PC-3 (cell line): ENCODE measurements at regions not wholly inside any gene's neighbourhood (a gene's known extent, or its start where the extent isn't known, plus 50 kb on each side); places are given as distances from the start of the nearest gene placed in this dataset.
"Not testable (repeated sequence)": the region's sequence is repeated elsewhere in the genome, so short reads cannot be mapped to it uniquely, and the experiment has no call there.

Source experiments
- ATAC-seq: fragments of 200-7000 bp; cut with Tn5 transposase; 2 replicates; pipeline ENCODE4 v1.9.1; 2020; ENCODE audit warnings: mild to moderate bottlenecking, moderate library complexity
- BruUV-seq: library from RNA; stranded (reverse); fragments of 400-500 nt; replicated peaks from 2 replicates; lab custom pipeline; 2021; lab: Mats Ljungman, UMichigan
- CTCF ChIA-PET: fragments of 300-600 bp; sonication (Branson Sonifier 250); formaldehyde crosslinking; loops from one replicate; lab custom pipeline; 2022; ENCODE audit warnings: antibody characterized with exemption; lab: Charles Lee
- POLR2A ChIA-PET: fragments of 300-600 bp; sonication (Branson Sonifier 250); formaldehyde crosslinking; loops from one replicate; lab custom pipeline; 2022; ENCODE audit warnings: antibody characterized with exemption; ENCODE audit not compliant: unreplicated experiment; lab: Charles Lee
- DNase-seq: peaks from one replicate; pipeline ENCODE4 v3.0.0-alpha.2; 2015
- H2AFZ ChIP-seq: fragments of 300-600 bp; sonication (generic); 2 replicates; pipeline ENCODE4 v1.6.0; 2016; ENCODE audit warnings: antibody characterized with exemption, low read length
- H3F3A ChIP-seq: fragments of 300-600 bp; sonication (generic); one replicate; pipeline ENCODE4 v1.6.0; 2017; ENCODE audit warnings: antibody characterized with exemption, low read length, control low read depth, mild to moderate bottlenecking; ENCODE audit not compliant: unreplicated experiment
- H3K27ac ChIP-seq: fragments of 300-600 bp; sonication (generic); 2 replicates; pipeline ENCODE4 v1.5.1; 2016; ENCODE audit warnings: mild to moderate bottlenecking, low read length
- H3K27me3 ChIP-seq: fragments of 300-600 bp; sonication (generic); 2 replicates; pipeline ENCODE4 v1.6.1; 2016; ENCODE audit warnings: low read length, mixed read lengths
- H3K36me3 ChIP-seq: fragments of 300-600 bp; sonication (generic); 2 replicates; pipeline ENCODE4 v1.6.1; 2016; ENCODE audit warnings: low read depth, mixed run types, low read length, mixed read lengths
- H3K4me1 ChIP-seq: fragments of 300-600 bp; sonication (generic); 2 replicates; pipeline ENCODE4 v1.5.1; 2016; ENCODE audit warnings: low read length; ENCODE audit not compliant: insufficient read depth
- H3K4me2 ChIP-seq: fragments of 300-600 bp; sonication (generic); 2 replicates; pipeline ENCODE4 v1.6.0; 2016; ENCODE audit warnings: low read length
- H3K4me3 ChIP-seq: fragments of 300-600 bp; sonication (generic); 2 replicates; pipeline ENCODE4 v1.5.1; 2016; ENCODE audit warnings: mild to moderate bottlenecking, low read length, mixed read lengths
- H3K79me2 ChIP-seq: fragments of 300-600 bp; sonication (generic); 2 replicates; pipeline ENCODE4 v1.6.1; 2017; ENCODE audit warnings: low read length, mixed read lengths
- H3K9ac ChIP-seq: fragments of 300-600 bp; sonication (generic); 2 replicates; pipeline ENCODE4 v1.6.0; 2016; ENCODE audit warnings: mild to moderate bottlenecking, low read length
- H3K9me2 ChIP-seq: fragments of 300-600 bp; sonication (generic); replicated peaks from 2 replicates; pipeline ENCODE4 v1.6.1; 2016; ENCODE audit warnings: mixed run types, low read length, mixed read lengths
- H3K9me3 ChIP-seq: fragments of 300-600 bp; sonication (generic); 2 replicates; pipeline ENCODE4 v1.6.1; 2016; ENCODE audit warnings: low read length, mixed read lengths
- H4K20me1 ChIP-seq: fragments of 300-600 bp; sonication (generic); 2 replicates; pipeline ENCODE4 v1.6.1; 2016; ENCODE audit warnings: low read length, mixed read lengths
- CTCF ChIP-seq: fragments of 300-600 bp; sonication (generic); conservative IDR thresholded peaks from 2 replicates; pipeline ENCODE4 v1.5.1; 2017; ENCODE audit warnings: antibody characterized with exemption, low read depth, mild to moderate bottlenecking, low read length
- EZH2 ChIP-seq: fragments of 300-600 bp; sonication (generic); IDR thresholded peaks from one replicate; pipeline ENCODE4 v1.6.1; 2017; ENCODE audit warnings: antibody characterized with exemption, mild to moderate bottlenecking, low read length; ENCODE audit not compliant: unreplicated experiment
- EZH2phosphoT487 ChIP-seq: fragments of 300-600 bp; sonication (generic); IDR thresholded peaks from 2 replicates; pipeline ENCODE4 v1.6.1; 2018; ENCODE audit warnings: mild to moderate bottlenecking, antibody characterized with exemption, low read length, borderline replicate concordance
- intact Hi-C: fragments of 100-400 bp; cut with micrococcal nuclease; formaldehyde crosslinking; loops from 2 replicates; pipeline ENCODE4 v1.9.0; 2023

- no TSS peak for BruUV-seq
- Histone ChIP-seq H3K9ac (no peak overlapping the region), H3K27ac (no peak overlapping the region), H3K4me1 (no peaks in the 10 kb centered on the region), H3K27me3 (no peaks in the 10 kb centered on the region), H3F3A (no peaks in the 10 kb centered on the region), H3K9me3 (no peaks in the 10 kb centered on the region), H3K36me3 (no peaks in the 10 kb centered on the region), H3K4me2 (no peak overlapping the region), H4K20me1 (no peaks in the 10 kb centered on the region), H3K4me3 (no peak overlapping the region), H3K9me2 (no peaks in the 10 kb centered on the region), H3K79me2 (no peaks in the 10 kb centered on the region), H2AFZ (no peak overlapping the region)
- ATAC-seq (no peak), DNase-seq (no peak)
- POLR2A ChIA-PET: no interaction called here
- CTCF ChIA-PET: no interaction called here
- intact Hi-C loops: no loop called here
- no peak for TF ChIP-seq EZH2phosphoT487
Measured at GRCh38 chrX:84796321-84796720, 207.4 kb upstream of the APOOL start.

DNA sequence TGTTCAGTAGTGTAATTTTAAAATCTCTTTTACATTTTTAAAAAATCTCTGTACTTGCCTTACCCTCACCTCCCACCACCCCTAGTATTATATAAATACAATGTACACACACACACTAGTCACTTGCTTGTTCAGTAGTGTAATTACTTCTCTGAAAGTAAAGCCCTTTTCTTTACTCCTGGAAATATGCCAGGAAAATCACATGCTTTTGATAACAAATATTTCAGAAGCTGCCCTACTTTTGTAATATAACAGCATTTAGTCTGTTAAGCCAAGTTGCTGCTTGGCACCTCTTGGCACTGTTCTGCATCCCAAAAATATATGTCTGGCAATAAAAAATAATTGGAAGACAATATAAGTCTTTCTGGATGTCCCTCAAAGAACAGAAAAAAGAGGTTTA is 172.8 kb upstream of the APOOL start:
- intact Hi-C loops: no loop called here
- no peak for TF ChIP-seq EZH2
- no peak for TF ChIP-seq CTCF
- Histone ChIP-seq H3K27ac (no peak overlapping the region), H2AFZ (no peak overlapping the region), H3K27me3 (no peaks in the 10 kb centered on the region), H3K79me2 (no peaks in the 10 kb centered on the region), H3K4me2 (no peak overlapping the region), H3F3A (no peaks in the 10 kb centered on the region), H3K9me3 (no peaks in the 10 kb centered on the region), H4K20me1 (no peaks in the 10 kb centered on the region), H3K36me3 (no peaks in the 10 kb centered on the region), H3K4me1 (no peaks in the 10 kb centered on the region), H3K4me3 (no peak overlapping the region), H3K9ac (no peak overlapping the region), H3K9me2 (no peaks in the 10 kb centered on the region)
- CTCF ChIA-PET: no interaction called here
- ATAC-seq (no peak), DNase-seq (no peak)
- BruUV-seq: no TSS peak
- POLR2A ChIA-PET: no interaction called here

DNA sequence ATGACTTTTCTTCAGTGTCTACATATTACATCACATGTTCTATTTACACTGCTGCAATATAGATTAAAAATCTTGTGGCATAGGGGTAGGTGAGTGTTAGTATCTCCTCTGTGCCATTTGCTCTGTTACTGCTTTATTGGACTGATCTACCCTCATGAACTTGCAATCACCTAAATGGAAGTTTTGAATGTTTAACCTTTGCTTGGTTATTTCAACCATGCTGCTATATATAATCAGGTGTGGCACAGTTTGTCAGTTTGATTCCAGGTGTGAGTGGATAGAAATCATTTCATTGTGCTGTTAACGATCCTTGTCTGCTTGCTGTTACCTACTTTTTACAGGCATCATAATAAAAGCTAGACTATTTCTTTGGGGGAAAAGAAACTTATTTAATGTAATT is 157.1 kb upstream of the APOOL start:
- H3K9me3 ChIP-seq, H3K4me1 ChIP-seq, ATAC-seq, H3K36me3 ChIP-seq, POLR2A ChIA-PET, H3K4me2 ChIP-seq, H3K4me3 ChIP-seq, H3F3A ChIP-seq, H2AFZ ChIP-seq, H3K27ac ChIP-seq, DNase-seq, H3K79me2 ChIP-seq, intact Hi-C loops, H4K20me1 ChIP-seq, CTCF ChIA-PET, H3K27me3 ChIP-seq, BruUV-seq, H3K9ac ChIP-seq, H3K9me2 ChIP-seq: not testable (repeated sequence)

- H3K79me2 ChIP-seq, H3K4me2 ChIP-seq, H3K27me3 ChIP-seq, H3K9me3 ChIP-seq, BruUV-seq, H3K4me1 ChIP-seq, ATAC-seq, POLR2A ChIA-PET, H3K9ac ChIP-seq, H2AFZ ChIP-seq, CTCF ChIA-PET, intact Hi-C loops, DNase-seq, H3K36me3 ChIP-seq, H3K27ac ChIP-seq, H3F3A ChIP-seq, H3K9me2 ChIP-seq, H3K4me3 ChIP-seq, H4K20me1 ChIP-seq: not testable (repeated sequence)
Measured at GRCh38 chrX:84851183-84851582, 152.5 kb upstream of the APOOL start.

- H3K4me2 ChIP-seq, H3K27me3 ChIP-seq, H3K27ac ChIP-seq, H3K9me2 ChIP-seq, H3K79me2 ChIP-seq, ATAC-seq, DNase-seq, H3K9me3 ChIP-seq, BruUV-seq, POLR2A ChIA-PET, H3K9ac ChIP-seq, H3K4me1 ChIP-seq, CTCF ChIA-PET, H3K36me3 ChIP-seq, H3F3A ChIP-seq, H2AFZ ChIP-seq, intact Hi-C loops, H3K4me3 ChIP-seq, H4K20me1 ChIP-seq: not testable (repeated sequence)
Measured at GRCh38 chrX:84856791-84857190, 146.9 kb upstream of the APOOL start.

DNA sequence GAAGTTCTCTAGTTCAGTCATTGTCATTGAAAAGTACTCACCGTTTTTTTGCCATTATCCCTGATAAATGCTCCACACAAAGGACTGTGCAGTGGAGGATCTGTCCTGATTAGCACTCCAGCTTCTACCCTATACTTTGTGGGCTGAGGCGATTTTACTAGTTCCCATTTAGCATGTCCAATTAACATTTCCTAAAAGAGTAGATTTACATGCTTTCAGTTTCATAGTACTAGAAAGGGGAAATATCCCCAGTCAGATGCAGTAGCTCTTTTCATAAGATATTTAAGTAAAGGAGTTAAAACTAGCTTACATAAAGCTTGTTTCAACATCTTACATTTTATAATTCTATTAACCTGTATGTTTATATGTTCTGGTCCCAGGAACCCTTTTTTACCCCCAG is 144.9 kb upstream of the APOOL start:
- intact Hi-C loops, H3K27ac ChIP-seq, H3K36me3 ChIP-seq, H2AFZ ChIP-seq, CTCF ChIA-PET, H3K4me3 ChIP-seq, DNase-seq, H3K4me1 ChIP-seq, POLR2A ChIA-PET, BruUV-seq, H3K9me2 ChIP-seq, H3K9me3 ChIP-seq, H3K27me3 ChIP-seq, H3F3A ChIP-seq, H3K9ac ChIP-seq, H3K79me2 ChIP-seq, H3K4me2 ChIP-seq, ATAC-seq, H4K20me1 ChIP-seq: not testable (repeated sequence)
